Esophagus squamous epithelium (tissue), 4 donors: ENCODE measurements at regions not wholly inside any gene's neighbourhood (a gene's known extent, or its start where the extent isn't known, plus 50 kb on each side); places are given as distances from the start of the nearest gene placed in this dataset.
"Not testable (repeated sequence)": the region's sequence is repeated elsewhere in the genome, so short reads cannot be mapped to it uniquely, and the experiment has no call there.

ENCODE experiments used
- POLR2A ChIP-seq, 4 donors: fragments of 450-650 bp; IDR thresholded peaks; one replicate each; pipeline ENCODE4 v1.6.1; 2017; ENCODE audit warnings: antibody characterized with exemption in 4 of 4, mild to moderate bottlenecking in 4 of 4, moderate library complexity in 3 of 4
- TF ChIP-seq, protein P1 (sequence below), 6 experiments: fragments of 450-650 bp in 4 of 6; fragments of 200-600 bp in 2 of 6; sonication (generic) in 2 of 6; IDR thresholded peaks; one replicate each; pipeline ENCODE4 v1.5.1; 2016 to 2019; ENCODE audit warnings: antibody characterized with exemption in 6 of 6, mild to moderate bottlenecking in 4 of 6, moderate library complexity in 4 of 6

- TF ChIP-seq, protein P1, sequence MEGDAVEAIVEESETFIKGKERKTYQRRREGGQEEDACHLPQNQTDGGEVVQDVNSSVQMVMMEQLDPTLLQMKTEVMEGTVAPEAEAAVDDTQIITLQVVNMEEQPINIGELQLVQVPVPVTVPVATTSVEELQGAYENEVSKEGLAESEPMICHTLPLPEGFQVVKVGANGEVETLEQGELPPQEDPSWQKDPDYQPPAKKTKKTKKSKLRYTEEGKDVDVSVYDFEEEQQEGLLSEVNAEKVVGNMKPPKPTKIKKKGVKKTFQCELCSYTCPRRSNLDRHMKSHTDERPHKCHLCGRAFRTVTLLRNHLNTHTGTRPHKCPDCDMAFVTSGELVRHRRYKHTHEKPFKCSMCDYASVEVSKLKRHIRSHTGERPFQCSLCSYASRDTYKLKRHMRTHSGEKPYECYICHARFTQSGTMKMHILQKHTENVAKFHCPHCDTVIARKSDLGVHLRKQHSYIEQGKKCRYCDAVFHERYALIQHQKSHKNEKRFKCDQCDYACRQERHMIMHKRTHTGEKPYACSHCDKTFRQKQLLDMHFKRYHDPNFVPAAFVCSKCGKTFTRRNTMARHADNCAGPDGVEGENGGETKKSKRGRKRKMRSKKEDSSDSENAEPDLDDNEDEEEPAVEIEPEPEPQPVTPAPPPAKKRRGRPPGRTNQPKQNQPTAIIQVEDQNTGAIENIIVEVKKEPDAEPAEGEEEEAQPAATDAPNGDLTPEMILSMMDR (IDR thresholded peaks at IDR 0.05) = not testable (repeated sequence)
- not testable (repeated sequence) for TF ChIP-seq POLR2A (IDR thresholded peaks at IDR 0.05)
Observed at GRCh38 chr16:15274796-15275195, 103.3 kb downstream of the NPIPA5 start.
